ENCODE measurements at regions not wholly inside any gene's neighbourhood (a gene's known extent, or its start where the extent isn't known, plus 50 kb on each side); places are given as distances from the start of the nearest gene placed in this dataset.
A peak's percentile ranks its signal among the peaks of the same experiment; 100 is the strongest.

GRCh38 chr13:40442231-40442630 is 224.2 kb downstream of the FOXO1 start:
- no CpG with 5 or more reads among the region's 5 CpGs for WGBS (ENCODE audit: extremely low coverage, insufficient coverage, insufficient read length)

GRCh38 chr13:40442826-40443225 is 223.6 kb downstream of the FOXO1 start:
- H3K4ac ChIP-seq (ENCODE audit: low read depth, low read length) = no peak overlapping the region
- no peaks in the 10 kb centered on the region for H3K27me3 ChIP-seq (ENCODE audit: insufficient read depth, low read length)
- H2BK12ac ChIP-seq (ENCODE audit: low read length) = peak overlapping the region; percentile 61
- peaks cover 4% of the 10 kb centered on the region for H3K9me3 ChIP-seq (ENCODE audit: insufficient read depth, low read depth, low read length)
- H4K91ac ChIP-seq (ENCODE audit: low read depth, low read length) = peak overlapping the region; percentile 53
- H3K9ac ChIP-seq (ENCODE audit: low read length) = no peak overlapping the region
- H3K36me3 ChIP-seq (ENCODE audit: control insufficient read depth in 1 of 2, insufficient read depth in 2 of 2, low read length in 2 of 2) = peaks cover 0 to 2% of the 10 kb centered on the region in 2 experiments
- H3K23ac ChIP-seq (ENCODE audit: low read length) = no peak overlapping the region
- H2BK120ac ChIP-seq (ENCODE audit: insufficient read depth, low read length, poor library complexity) = peak overlapping the region; percentile 51
- DNase-seq = peak; percentile 66 to 85
- peak overlapping the region; percentile 45 for H2AK5ac ChIP-seq (ENCODE audit: low read length)
- peaks cover 18 to 34% of the 10 kb centered on the region in 2 experiments for H3K4me1 ChIP-seq (ENCODE audit: control insufficient read depth in 1 of 2, insufficient read depth in 2 of 2, low read length in 2 of 2)
- H3K18ac ChIP-seq (ENCODE audit: low read length) = no peak overlapping the region
- H2BK5ac ChIP-seq (ENCODE audit: low read depth, low read length, poor library complexity) = peak overlapping the region; percentile 1
- peak overlapping the region; percentile 67 for H3K14ac ChIP-seq (ENCODE audit: low read length)
- no CpG with 5 or more reads among the region's 6 CpGs for WGBS (ENCODE audit: extremely low coverage, insufficient coverage, insufficient read length)
- no peak overlapping the region for H3K4me2 ChIP-seq (ENCODE audit: low read length)
- no peak overlapping the region for H4K8ac ChIP-seq (ENCODE audit: low read depth, low read length)
- H4K12ac ChIP-seq (ENCODE audit: low read depth, low read length) = no peak overlapping the region
- H3K79me2 ChIP-seq (ENCODE audit: control insufficient read depth, insufficient read depth, low read length, poor library complexity) = peaks cover 4% of the 10 kb centered on the region
- H3K79me1 ChIP-seq (ENCODE audit: low read length) = peaks cover 26% of the 10 kb centered on the region
- peak overlapping the region; percentile 42 for H3K27ac ChIP-seq (ENCODE audit: low read depth, low read length)
- H3K4me3 ChIP-seq (ENCODE audit: low read depth, low read length) = no peak overlapping the region
- H2AFZ ChIP-seq (ENCODE audit: insufficient read depth, low read length, poor library complexity) = no peak overlapping the region

More at GRCh38 chr13:40442231-40442630, 224.2 kb downstream of the FOXO1 start:
- Histone ChIP-seq H3K36me3 (ENCODE audit: control insufficient read depth in 1 of 2, insufficient read depth in 2 of 2, low read length in 2 of 2) (peaks cover 0 to 2% of the 10 kb centered on the region in 2 experiments), H3K79me2 (ENCODE audit: control insufficient read depth, insufficient read depth, low read length, poor library complexity) (peaks cover 4% of the 10 kb centered on the region), H3K27ac (ENCODE audit: low read depth, low read length) (peak overlapping the region; percentile 63), H2BK5ac (ENCODE audit: low read depth, low read length, poor library complexity) (peak overlapping the region; percentile 1), H4K8ac (ENCODE audit: low read depth, low read length) (no peak overlapping the region), H3K79me1 (ENCODE audit: low read length) (peaks cover 29% of the 10 kb centered on the region), H3K27me3 (ENCODE audit: insufficient read depth, low read length) (no peaks in the 10 kb centered on the region), H3K4me2 (ENCODE audit: low read length) (no peak overlapping the region), H4K91ac (ENCODE audit: low read depth, low read length) (peak overlapping the region; percentile 25), H2BK120ac (ENCODE audit: insufficient read depth, low read length, poor library complexity) (peak overlapping the region; percentile 3), H2AFZ (ENCODE audit: insufficient read depth, low read length, poor library complexity) (no peak overlapping the region), H3K23ac (ENCODE audit: low read length) (no peak overlapping the region), H3K9ac (ENCODE audit: low read length) (no peak overlapping the region), H3K4me1 (ENCODE audit: control insufficient read depth in 1 of 2, insufficient read depth in 2 of 2, low read length in 2 of 2) (peaks cover 18 to 34% of the 10 kb centered on the region in 2 experiments), H2BK12ac (ENCODE audit: low read length) (peak overlapping the region; percentile 21), H3K18ac (ENCODE audit: low read length) (no peak overlapping the region), H2AK5ac (ENCODE audit: low read length) (no peak overlapping the region), H4K12ac (ENCODE audit: low read depth, low read length) (no peak overlapping the region), H3K9me3 (ENCODE audit: insufficient read depth, low read depth, low read length) (peaks cover 4% of the 10 kb centered on the region), H3K4ac (ENCODE audit: low read depth, low read length) (no peak overlapping the region), H3K14ac (ENCODE audit: low read length) (peak overlapping the region; percentile 0), H3K4me3 (ENCODE audit: low read depth, low read length) (no peak overlapping the region)
- peak; percentile 88 to 96 for DNase-seq

GRCh38 chr13:40444241-40444640 is 222.2 kb downstream of the FOXO1 start:
- H3K23ac ChIP-seq (ENCODE audit: low read length) = no peak overlapping the region
- peak in 1 of 2 donors; percentile 13 for DNase-seq
- H3K79me2 ChIP-seq (ENCODE audit: control insufficient read depth, insufficient read depth, low read length, poor library complexity) = peaks cover 4% of the 10 kb centered on the region
- H3K79me1 ChIP-seq (ENCODE audit: low read length) = peaks cover 22% of the 10 kb centered on the region
- no peak overlapping the region for H4K91ac ChIP-seq (ENCODE audit: low read depth, low read length)
- H4K8ac ChIP-seq (ENCODE audit: low read depth, low read length) = no peak overlapping the region
- no peak overlapping the region for H2BK12ac ChIP-seq (ENCODE audit: low read length)
- peaks cover 18 to 31% of the 10 kb centered on the region in 2 experiments for H3K4me1 ChIP-seq (ENCODE audit: control insufficient read depth in 1 of 2, insufficient read depth in 2 of 2, low read length in 2 of 2)
- H2BK120ac ChIP-seq (ENCODE audit: insufficient read depth, low read length, poor library complexity) = no peak overlapping the region
- H3K9me3 ChIP-seq (ENCODE audit: insufficient read depth, low read depth, low read length) = peaks cover 6% of the 10 kb centered on the region
- no CpG with 5 or more reads among the region's 3 CpGs for WGBS (ENCODE audit: extremely low coverage, insufficient coverage, insufficient read length)
- no peak overlapping the region for H3K9ac ChIP-seq (ENCODE audit: low read length)
- peaks cover 2% of the 10 kb centered on the region in 2 experiments for H3K36me3 ChIP-seq (ENCODE audit: control insufficient read depth in 1 of 2, insufficient read depth in 2 of 2, low read length in 2 of 2)
- H3K27ac ChIP-seq (ENCODE audit: low read depth, low read length) = no peak overlapping the region
- H3K4ac ChIP-seq (ENCODE audit: low read depth, low read length) = no peak overlapping the region
- no peak overlapping the region for H3K4me2 ChIP-seq (ENCODE audit: low read length)
- no peak overlapping the region for H3K4me3 ChIP-seq (ENCODE audit: low read depth, low read length)
- no peak overlapping the region for H4K12ac ChIP-seq (ENCODE audit: low read depth, low read length)
- no peaks in the 10 kb centered on the region for H3K27me3 ChIP-seq (ENCODE audit: insufficient read depth, low read length)
- no peak overlapping the region for H2AFZ ChIP-seq (ENCODE audit: insufficient read depth, low read length, poor library complexity)
- no peak overlapping the region for H3K18ac ChIP-seq (ENCODE audit: low read length)
- no peak overlapping the region for H3K14ac ChIP-seq (ENCODE audit: low read length)
- no peak overlapping the region for H2BK5ac ChIP-seq (ENCODE audit: low read depth, low read length, poor library complexity)
- no peak overlapping the region for H2AK5ac ChIP-seq (ENCODE audit: low read length)

- H3K4me3 ChIP-seq (ENCODE audit: low read depth, low read length) = no peak overlapping the region
- no peak overlapping the region for H3K27ac ChIP-seq (ENCODE audit: low read depth, low read length)
- H3K36me3 ChIP-seq (ENCODE audit: control insufficient read depth in 1 of 2, insufficient read depth in 2 of 2, low read length in 2 of 2) = peaks cover 2 to 3% of the 10 kb centered on the region in 2 experiments
- H3K23ac ChIP-seq (ENCODE audit: low read length) = no peak overlapping the region
- H3K4me2 ChIP-seq (ENCODE audit: low read length) = no peak overlapping the region
- no CpG with 5 or more reads among the region's 11 CpGs for whole genome bisulfite sequencing (ENCODE audit: extremely low coverage, insufficient coverage, insufficient read length)
- H3K27me3 ChIP-seq (ENCODE audit: insufficient read depth, low read length) = no peaks in the 10 kb centered on the region
- H4K12ac ChIP-seq (ENCODE audit: low read depth, low read length) = no peak overlapping the region
- H3K4ac ChIP-seq (ENCODE audit: low read depth, low read length) = no peak overlapping the region
- peak overlapping the region; percentile 69 for H2AFZ ChIP-seq (ENCODE audit: insufficient read depth, low read length, poor library complexity)
- peak overlapping the region; percentile 55 for H3K14ac ChIP-seq (ENCODE audit: low read length)
- peak overlapping the region; percentile 96 for H2BK12ac ChIP-seq (ENCODE audit: low read length)
- H3K79me2 ChIP-seq (ENCODE audit: control insufficient read depth, insufficient read depth, low read length, poor library complexity) = no peaks in the 10 kb centered on the region
- peak overlapping the region; percentile 94 for H2AK5ac ChIP-seq (ENCODE audit: low read length)
- H2BK5ac ChIP-seq (ENCODE audit: low read depth, low read length, poor library complexity) = peak overlapping the region; percentile 31
- H4K91ac ChIP-seq (ENCODE audit: low read depth, low read length) = peak overlapping the region; percentile 70
- peaks cover 11% of the 10 kb centered on the region for H3K79me1 ChIP-seq (ENCODE audit: low read length)
- DNase-seq = peak; percentile 95 to 96
- H2BK120ac ChIP-seq (ENCODE audit: insufficient read depth, low read length, poor library complexity) = peak overlapping the region; percentile 74
- H3K9me3 ChIP-seq (ENCODE audit: insufficient read depth, low read depth, low read length) = peaks cover 6% of the 10 kb centered on the region
- H3K4me1 ChIP-seq (ENCODE audit: control insufficient read depth in 1 of 2, insufficient read depth in 2 of 2, low read length in 2 of 2) = peaks cover 9 to 19% of the 10 kb centered on the region in 2 experiments
- H4K8ac ChIP-seq (ENCODE audit: low read depth, low read length) = no peak overlapping the region
- H3K9ac ChIP-seq (ENCODE audit: low read length) = no peak overlapping the region
- H3K18ac ChIP-seq (ENCODE audit: low read length) = peak overlapping the region; percentile 14
These were observed 220.9 kb downstream of the FOXO1 start for GRCh38 chr13:40445557-40445990.

Measured in trophoblast cell (in vitro differentiated cells and primary cell).